ENCODE measurements at regions not wholly inside any gene's neighbourhood (a gene's known extent, or its start where the extent isn't known, plus 50 kb on each side); places are given as distances from the start of the nearest gene placed in this dataset.

DNA sequence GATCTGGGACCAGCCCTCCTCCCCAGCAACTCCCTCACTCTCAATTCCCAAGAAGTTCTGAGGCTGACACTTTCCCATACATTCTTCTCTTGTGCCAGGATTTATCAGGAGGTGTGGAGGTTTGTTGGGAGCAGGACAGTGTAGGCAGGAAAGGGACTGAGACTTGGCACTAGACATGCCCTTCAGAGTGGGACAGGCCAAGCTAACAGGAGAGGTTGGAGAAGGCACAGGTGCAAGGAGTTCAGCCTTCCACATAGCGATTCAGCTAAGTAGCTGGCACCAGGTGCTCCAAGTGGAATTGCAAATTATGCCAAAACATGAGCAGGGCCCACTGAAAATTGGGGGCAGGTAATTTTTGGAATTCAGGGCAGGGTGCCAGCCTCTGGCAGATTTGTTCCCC is 83.0 kb upstream of the DUSP10 start:
- Histone ChIP-seq H3K9ac (ENCODE audit: low read length in 3 of 3) (no peak overlapping the region), H3K27ac (ENCODE audit: low read depth in 2 of 2, low read length in 2 of 2) (no peak overlapping the region), H3K36me3 (ENCODE audit: control insufficient read depth in 2 of 3, insufficient read depth in 3 of 3, low read length in 3 of 3) (no peaks in the 10 kb centered on the region), H3K4me3 (ENCODE audit: low read length in 3 of 3) (no peak overlapping the region), H3K27me3 (ENCODE audit: control insufficient read depth, insufficient read depth, low read length) (no peaks in the 10 kb centered on the region), H3K4me1 (ENCODE audit: control insufficient read depth in 2 of 3, insufficient read depth in 2 of 3, low read depth in 1 of 3, low read length in 3 of 3) (no peaks in the 10 kb centered on the region), H3K9me3 (ENCODE audit: control insufficient read depth in 2 of 3, insufficient read depth in 1 of 3, low read length in 3 of 3) (no peaks in the 10 kb centered on the region)
- no peak for TF ChIP-seq CTCF (IDR thresholded peaks at IDR 0.05; ENCODE audit: borderline replicate concordance, extremely low read depth, insufficient read depth)
- intact Hi-C loops (cut with DNase I), result no loop called here
- no peak for DNase-seq
- FAIRE-seq, result no peak

- Histone ChIP-seq H3K9ac (ENCODE audit: low read length in 3 of 3) (no peak overlapping the region), H3K4me3 (ENCODE audit: low read length in 3 of 3) (no peak overlapping the region), H3K36me3 (ENCODE audit: control insufficient read depth in 2 of 3, insufficient read depth in 3 of 3, low read length in 3 of 3) (no peaks in the 10 kb centered on the region), H3K27ac (ENCODE audit: low read depth in 2 of 2, low read length in 2 of 2) (no peak overlapping the region), H3K9me3 (ENCODE audit: control insufficient read depth in 2 of 3, insufficient read depth in 1 of 3, low read length in 3 of 3) (no peaks in the 10 kb centered on the region), H3K27me3 (ENCODE audit: control insufficient read depth, insufficient read depth, low read length) (no peaks in the 10 kb centered on the region), H3K4me1 (ENCODE audit: control insufficient read depth in 2 of 3, insufficient read depth in 2 of 3, low read depth in 1 of 3, low read length in 3 of 3) (no peaks in the 10 kb centered on the region)
- FAIRE-seq, result no peak
- no peak for DNase-seq
- intact Hi-C loops (cut with DNase I), result no loop called here
- no peak for TF ChIP-seq CTCF (IDR thresholded peaks at IDR 0.05; ENCODE audit: borderline replicate concordance, extremely low read depth, insufficient read depth)
Measured at GRCh38 chr1:221824025-221824424, 82.1 kb upstream of the DUSP10 start.

DNA sequence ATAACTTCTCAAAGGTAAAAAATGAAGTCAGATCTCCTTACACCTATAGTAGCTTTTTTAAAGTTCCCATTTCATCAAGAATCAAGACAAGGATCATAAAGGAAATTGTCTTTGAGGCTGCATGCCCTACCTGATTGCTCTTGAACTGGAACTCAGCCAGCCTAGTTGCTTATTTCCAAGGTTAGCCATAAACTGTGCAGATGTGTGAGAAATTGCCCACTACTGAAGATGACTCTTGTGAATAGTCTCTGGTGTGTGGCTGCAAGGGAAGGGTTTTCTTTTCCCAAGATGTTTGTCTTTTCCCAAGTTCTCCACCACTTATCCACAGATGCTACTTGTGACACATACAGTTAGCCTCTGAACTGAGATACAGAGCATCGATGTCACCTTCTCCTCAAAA is 81.7 kb upstream of the DUSP10 start:
- Histone ChIP-seq H3K9ac (ENCODE audit: low read length in 3 of 3) (no peak overlapping the region), H3K4me1 (ENCODE audit: control insufficient read depth in 2 of 3, insufficient read depth in 2 of 3, low read depth in 1 of 3, low read length in 3 of 3) (no peaks in the 10 kb centered on the region), H3K36me3 (ENCODE audit: control insufficient read depth in 2 of 3, insufficient read depth in 3 of 3, low read length in 3 of 3) (no peaks in the 10 kb centered on the region), H3K27ac (ENCODE audit: low read depth in 2 of 2, low read length in 2 of 2) (no peak overlapping the region), H3K27me3 (ENCODE audit: control insufficient read depth, insufficient read depth, low read length) (no peaks in the 10 kb centered on the region), H3K9me3 (ENCODE audit: control insufficient read depth in 2 of 3, insufficient read depth in 1 of 3, low read length in 3 of 3) (no peaks in the 10 kb centered on the region), H3K4me3 (ENCODE audit: low read length in 3 of 3) (no peak overlapping the region)
- intact Hi-C loops (cut with DNase I), result no loop called here
- no peak for FAIRE-seq
- no peak for TF ChIP-seq CTCF (IDR thresholded peaks at IDR 0.05; ENCODE audit: borderline replicate concordance, extremely low read depth, insufficient read depth)
- DNase-seq, result no peak

- Histone ChIP-seq H3K36me3 (ENCODE audit: control insufficient read depth in 2 of 3, insufficient read depth in 3 of 3, low read length in 3 of 3) (no peaks in the 10 kb centered on the region), H3K4me1 (ENCODE audit: control insufficient read depth in 2 of 3, insufficient read depth in 2 of 3, low read depth in 1 of 3, low read length in 3 of 3) (no peaks in the 10 kb centered on the region), H3K9me3 (ENCODE audit: control insufficient read depth in 2 of 3, insufficient read depth in 1 of 3, low read length in 3 of 3) (no peaks in the 10 kb centered on the region), H3K27me3 (ENCODE audit: control insufficient read depth, insufficient read depth, low read length) (no peaks in the 10 kb centered on the region), H3K27ac (ENCODE audit: low read depth in 2 of 2, low read length in 2 of 2) (no peak overlapping the region), H3K4me3 (ENCODE audit: low read length in 3 of 3) (no peak overlapping the region), H3K9ac (ENCODE audit: low read length in 3 of 3) (no peak overlapping the region)
- no peak for TF ChIP-seq CTCF (IDR thresholded peaks at IDR 0.05; ENCODE audit: borderline replicate concordance, extremely low read depth, insufficient read depth)
- intact Hi-C loops (cut with DNase I), result no loop called here
- no peak for DNase-seq
- no peak for FAIRE-seq
Measured at GRCh38 chr1:221823149-221823548, 81.3 kb upstream of the DUSP10 start.
